ENCODE measurements at regions not wholly inside any gene's neighbourhood (a gene's known extent, or its start where the extent isn't known, plus 50 kb on each side); places are given as distances from the start of the nearest gene placed in this dataset.

DNA sequence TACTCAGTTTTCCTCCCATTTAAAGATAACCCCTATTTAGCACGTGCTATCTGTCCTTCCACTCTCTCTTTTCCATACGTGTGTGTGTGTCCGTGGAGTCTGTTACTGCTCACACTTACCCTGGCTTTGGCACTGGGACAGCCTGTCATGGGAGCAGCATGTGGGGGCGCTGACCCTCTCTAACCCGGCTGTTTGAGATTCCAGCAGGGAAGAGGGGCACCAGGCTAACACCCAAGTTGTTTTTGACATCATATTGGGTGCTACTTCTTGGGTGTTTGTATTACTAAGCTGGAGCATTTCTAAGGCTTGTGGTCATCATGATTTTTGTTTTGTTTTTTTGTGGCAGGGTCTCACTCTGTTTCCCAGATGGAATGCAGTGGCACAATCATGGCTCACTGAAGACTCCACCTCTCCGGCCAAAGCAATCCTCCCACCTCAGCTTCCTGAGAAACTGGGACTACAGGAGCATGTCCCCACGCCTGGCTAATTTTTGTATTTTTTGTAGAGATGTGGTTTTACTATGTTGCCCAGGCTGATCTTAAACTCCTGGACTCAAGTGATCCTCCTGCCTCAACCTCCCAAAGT is 56.9 kb upstream of the SIMC1 start:
- DNase-seq, result no peak

DNA sequence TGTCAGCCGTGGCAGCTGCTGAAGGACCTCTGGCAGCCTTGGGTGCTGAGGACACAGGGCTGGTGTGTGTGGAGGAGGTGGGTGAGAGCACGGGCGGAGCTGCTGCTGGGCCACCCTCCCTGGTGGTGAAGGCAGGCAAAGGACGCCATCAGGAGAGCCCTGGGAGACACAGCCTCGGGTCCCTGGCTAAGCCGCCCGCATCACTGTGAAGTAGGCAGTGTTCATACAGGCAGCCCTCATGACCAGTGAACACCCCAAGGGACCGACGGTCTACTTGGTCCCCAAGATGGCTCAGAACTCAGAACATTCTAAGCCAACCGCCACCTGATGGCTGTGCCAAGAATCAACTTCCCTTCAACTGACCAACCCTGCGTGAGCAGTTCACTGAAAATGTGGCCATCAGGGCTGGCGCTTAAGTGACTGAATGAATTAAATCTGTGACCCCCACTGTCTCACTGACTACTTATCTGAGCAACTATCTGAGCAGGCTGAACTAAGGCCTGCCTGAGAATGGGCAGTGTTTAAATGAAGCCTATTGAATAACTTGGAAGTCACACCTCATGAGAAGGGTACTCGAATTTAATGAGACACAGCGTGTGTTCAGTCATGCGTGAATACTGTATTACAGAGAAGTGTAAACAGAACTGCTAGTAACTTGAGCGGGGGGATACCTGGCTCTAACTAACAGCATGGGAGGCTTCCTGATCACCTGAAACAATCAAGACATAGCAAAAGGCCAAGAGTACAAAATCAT is 54.7 kb upstream of the SIMC1 start:
- DNase-seq, result no peak

DNA sequence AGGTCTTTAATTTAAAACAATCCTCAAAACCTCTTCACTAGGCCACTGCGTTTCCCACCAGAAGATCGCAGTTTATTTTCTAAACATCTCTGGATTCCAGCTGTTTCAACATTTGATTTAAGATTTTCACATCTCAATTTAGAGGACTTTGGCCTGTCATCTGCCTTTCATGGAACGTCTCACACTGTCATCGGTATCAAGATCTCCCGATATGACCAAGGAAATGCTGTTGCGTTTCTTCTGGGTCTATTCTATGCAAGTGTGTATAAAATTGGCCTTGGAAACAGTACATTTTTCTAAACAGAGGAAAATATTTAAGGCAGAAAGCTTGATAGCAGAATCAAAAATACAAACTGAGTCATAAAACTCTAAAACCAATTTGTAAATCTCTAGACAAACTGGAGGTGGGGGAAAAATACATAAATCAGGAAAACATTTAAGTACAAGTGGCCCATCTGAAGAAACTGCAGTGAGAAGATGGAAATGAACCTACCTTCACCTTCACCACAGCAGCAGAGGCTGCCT is 53.6 kb upstream of the SIMC1 start:
- no peak for DNase-seq

DNA sequence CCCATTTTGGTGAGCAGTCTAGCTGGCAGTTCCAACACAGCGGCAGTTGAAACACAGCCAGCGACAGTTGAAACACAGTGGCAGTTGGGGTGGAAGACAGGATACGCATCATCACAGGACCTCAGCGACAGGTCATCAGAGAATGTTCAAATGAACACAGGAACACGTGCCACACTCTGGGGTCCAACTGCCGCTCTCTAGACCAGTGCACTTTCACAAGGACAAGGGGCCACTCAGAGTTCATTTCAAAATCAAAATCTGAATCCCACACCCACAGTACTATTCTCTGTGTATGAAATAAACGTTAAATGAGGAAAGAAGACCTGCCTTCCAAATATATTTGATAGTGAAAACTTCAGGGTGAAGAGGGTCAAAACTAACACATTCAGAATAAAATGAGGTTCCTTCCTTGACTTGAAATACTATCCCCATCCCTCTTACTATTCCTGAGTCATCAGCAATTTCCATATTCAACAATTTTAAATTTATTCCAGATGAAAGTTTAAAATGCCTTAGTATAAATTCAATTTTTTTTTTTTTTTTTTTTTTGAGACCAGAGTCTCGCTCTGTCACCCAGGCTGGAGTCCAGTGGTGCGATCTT is 53.0 kb upstream of the SIMC1 start:
- no peak for DNase-seq

- no peak for DNase-seq
These were observed 52.1 kb upstream of the SIMC1 start for GRCh38 chr5:176186107-176186506.

DNA sequence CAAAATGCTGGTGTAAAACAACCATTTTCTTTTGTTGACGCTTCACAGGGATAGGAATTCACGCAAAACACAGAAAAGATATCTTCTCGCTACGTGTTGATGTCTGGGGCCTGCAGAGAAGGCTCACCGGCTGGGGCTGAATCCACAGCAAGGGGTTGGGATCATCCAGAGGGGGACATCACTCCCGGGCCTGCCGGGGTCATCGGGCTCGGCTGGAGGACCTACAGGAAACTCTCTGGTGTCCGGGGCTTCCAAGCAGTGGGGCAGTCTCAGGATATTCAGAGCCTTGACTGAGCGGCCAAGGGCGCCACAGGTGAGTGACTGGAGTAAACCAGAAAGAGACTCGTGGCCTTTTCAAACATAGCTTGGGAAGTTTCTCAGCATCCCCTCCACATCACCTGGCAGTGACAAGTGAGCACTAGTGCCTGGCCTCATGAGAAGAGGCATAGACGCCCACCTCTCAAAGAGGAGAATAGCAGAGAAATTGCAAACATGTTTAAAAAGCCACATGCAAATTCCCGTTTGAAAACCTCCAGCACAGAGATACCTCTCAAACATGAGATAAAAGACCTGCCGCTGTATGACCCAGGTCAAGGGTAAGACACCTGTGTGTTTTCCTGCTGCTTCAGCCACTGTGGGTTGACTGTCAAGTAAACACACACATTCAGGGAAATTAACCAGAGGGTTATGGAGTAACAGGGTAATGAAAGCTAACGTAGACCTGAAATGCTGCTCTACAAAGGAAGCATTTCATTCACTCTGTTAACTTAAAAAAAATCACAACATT is 50.8 kb upstream of the SIMC1 start:
- DNase-seq, result no peak

DNA sequence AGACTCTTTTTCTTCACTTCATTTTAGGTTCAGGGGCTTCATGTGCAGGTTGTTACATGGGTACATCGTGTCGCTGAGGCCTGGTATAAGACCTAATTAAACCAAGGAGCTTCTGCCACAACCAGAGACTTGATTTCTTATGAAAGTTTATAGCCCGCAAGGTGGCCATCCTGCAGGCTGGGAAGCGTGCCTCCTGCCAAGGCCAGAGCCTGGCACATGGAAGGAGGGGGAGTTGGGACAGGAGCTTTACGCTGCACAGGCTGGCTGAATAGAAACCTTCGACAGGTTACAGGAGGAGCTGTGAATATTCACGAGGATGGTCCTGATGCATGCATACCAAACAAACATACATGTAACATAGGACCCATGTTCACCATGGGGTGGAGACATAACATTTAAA is 50.1 kb upstream of the SIMC1 start:
- no peak for DNase-seq
